ENCODE measurements at regions not wholly inside any gene's neighbourhood (a gene's known extent, or its start where the extent isn't known, plus 50 kb on each side); places are given as distances from the start of the nearest gene placed in this dataset.

- 66 to 74% (median 69%) methylated on average over 6 of the region's 6 CpGs for WGBS, 4 donors
- H3K4me3 ChIP-seq = no peak overlapping the region
- intact Hi-C loops (cut with DNase I) = no loop called here
- no peaks in the 10 kb centered on the region for H3K27me3 ChIP-seq
- no peak overlapping the region for H3K27ac ChIP-seq
- no peak for DNase-seq
- H3K4me1 ChIP-seq (replicated peaks in 1 of 2) = peaks cover 15 to 35% of the 10 kb centered on the region in 2 donors
- no peaks in the 10 kb centered on the region for H3K36me3 ChIP-seq (replicated peaks in 1 of 2)
- no peak for TF ChIP-seq POLR2A (IDR thresholded peaks at IDR 0.05)
- TF ChIP-seq CTCF (IDR thresholded peaks at IDR 0.05) = no peak
- no peaks in the 10 kb centered on the region for H3K9me3 ChIP-seq (replicated peaks in 1 of 3)
Measured at GRCh38 chr18:22549260-22549937, 131.7 kb upstream of the CTAGE1 start.

- H3K27me3 ChIP-seq = no peaks in the 10 kb centered on the region
- H3K36me3 ChIP-seq (replicated peaks in 1 of 2) = no peaks in the 10 kb centered on the region
- H3K9me3 ChIP-seq (replicated peaks in 1 of 3) = no peaks in the 10 kb centered on the region
- H3K4me3 ChIP-seq = no peak overlapping the region
- DNase-seq = no peak
- intact Hi-C loops (cut with DNase I) = loop anchor here (10.0 kb wide), 2 partner anchors 56 to 376 kb away; no protein-coding TSS in a partner anchor
- TF ChIP-seq CTCF (IDR thresholded peaks at IDR 0.05) (no peak), POLR2A (IDR thresholded peaks at IDR 0.05) (no peak)
- H3K27ac ChIP-seq = no peak overlapping the region
- H3K4me1 ChIP-seq (replicated peaks in 1 of 2) = peaks cover 15 to 27% of the 10 kb centered on the region in 2 donors
- WGBS, 4 donors = 78 to 94% (median 87%) methylated on average over 2 of the region's 2 CpGs
Measured at GRCh38 chr18:22550366-22550765, 132.7 kb upstream of the CTAGE1 start.

GRCh38 chr18:22550861-22551260, 133.1 kb upstream of the CTAGE1 start:
- Histone ChIP-seq H3K36me3 (replicated peaks in 1 of 2) (no peaks in the 10 kb centered on the region), H3K4me3 (no peak overlapping the region), H3K27ac (peak overlapping the region; percentile 25 to 76 (median 68)), H3K4me1 (replicated peaks in 1 of 2) (peaks cover 15 to 27% of the 10 kb centered on the region in 2 donors), H3K9me3 (replicated peaks in 1 of 3) (no peaks in the 10 kb centered on the region), H3K27me3 (no peaks in the 10 kb centered on the region)
- TF ChIP-seq POLR2A (IDR thresholded peaks at IDR 0.05) (no peak), CTCF (IDR thresholded peaks at IDR 0.05) (no peak)
- DNase-seq = no peak
- intact Hi-C loops (cut with DNase I) = loop anchor here (10.0 kb wide), 2 partner anchors 56 to 376 kb away; no protein-coding TSS in a partner anchor
- 89 to 98% (median 97%) methylated on average over 1 of the region's 1 CpG for WGBS, 4 donors

- peak; percentile 65 to 91 (median 79) for DNase-seq
- no peak overlapping the region for H3K4me3 ChIP-seq
- H3K9me3 ChIP-seq (replicated peaks in 1 of 3) = no peaks in the 10 kb centered on the region
- TF ChIP-seq POLR2A (IDR thresholded peaks at IDR 0.05) (no peak), CTCF (IDR thresholded peaks at IDR 0.05) (no peak)
- H3K36me3 ChIP-seq (replicated peaks in 1 of 2) = no peaks in the 10 kb centered on the region
- peak overlapping the region; percentile 25 to 76 (median 68) for H3K27ac ChIP-seq
- WGBS, 4 donors = 41 to 54% (median 47%) methylated on average over 5 of the region's 5 CpGs
- intact Hi-C loops (cut with DNase I) = loop anchor here (10.0 kb wide), 2 partner anchors 57 to 377 kb away; no protein-coding TSS in a partner anchor
- no peaks in the 10 kb centered on the region for H3K27me3 ChIP-seq
- H3K4me1 ChIP-seq (replicated peaks in 1 of 2) = peaks cover 15 to 24% of the 10 kb centered on the region in 2 donors
Measured at GRCh38 chr18:22551536-22552151, 133.9 kb upstream of the CTAGE1 start.

Data from adrenal gland (tissue), 9 donors.